ENCODE measurements at regions not wholly inside any gene's neighbourhood (a gene's known extent, or its start where the extent isn't known, plus 50 kb on each side); places are given as distances from the start of the nearest gene placed in this dataset.

DNA sequence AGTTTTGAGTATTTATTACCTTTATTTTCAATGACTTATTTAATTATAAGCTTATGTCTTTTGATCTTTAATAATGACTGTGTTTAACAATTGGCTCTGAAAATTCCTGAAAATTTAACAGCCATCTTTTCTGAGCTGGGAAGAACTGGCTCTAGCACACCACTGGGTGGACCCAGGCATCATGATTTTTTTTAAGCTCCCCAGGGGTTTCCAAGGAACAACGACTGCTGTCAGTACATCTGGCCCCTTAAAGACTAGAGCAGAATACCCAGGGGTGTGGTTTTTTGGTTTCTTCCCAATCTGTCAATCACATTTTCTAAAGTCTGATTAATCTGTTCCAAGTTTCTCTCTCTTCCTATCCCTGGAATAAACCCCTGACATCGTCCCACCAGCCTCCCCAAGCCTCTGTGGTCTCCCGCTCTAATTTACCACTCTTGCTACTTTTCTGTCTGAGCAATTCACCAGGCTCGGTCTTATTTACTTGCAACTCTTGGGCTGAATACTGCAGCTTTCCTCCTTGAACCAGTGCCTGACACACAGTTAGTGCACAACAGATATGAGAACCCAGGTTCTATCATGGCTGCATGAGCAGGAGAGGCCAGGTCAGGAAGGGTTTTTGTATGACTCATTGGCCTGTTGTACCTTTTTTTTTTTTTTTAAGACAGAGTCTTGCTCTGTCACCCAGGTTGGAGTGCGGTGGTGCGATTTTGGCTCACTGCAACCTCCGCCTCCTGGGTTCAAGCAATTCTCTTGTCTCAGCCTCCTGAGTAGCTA lies 321.9 kb downstream of the ZSWIM6 start:
- no peak for DNase-seq (ENCODE audit: low read depth)

- DNase-seq (ENCODE audit: low read depth): no peak
Measured at GRCh38 chr5:61654876-61655275, 322.8 kb downstream of the ZSWIM6 start.

DNA sequence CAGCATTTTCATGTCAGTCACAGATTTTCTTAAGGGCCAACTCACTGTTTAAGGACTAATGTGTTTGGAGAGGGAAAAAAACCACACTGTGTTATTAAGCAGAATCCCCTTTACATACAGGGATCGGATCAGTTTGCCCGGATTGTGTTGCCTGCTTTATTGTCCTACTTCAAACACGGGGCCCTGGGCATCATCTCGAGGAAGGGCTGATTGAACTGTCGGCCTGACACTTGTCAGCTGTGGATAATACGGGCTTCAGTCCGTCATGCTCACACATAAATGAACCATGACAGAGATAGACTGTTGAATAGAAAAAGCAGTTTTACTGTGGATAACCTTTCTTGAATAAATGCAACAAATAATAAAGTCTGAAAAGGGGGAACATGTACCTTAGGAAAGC lies 325.0 kb downstream of the ZSWIM6 start:
- no peak for DNase-seq (ENCODE audit: low read depth)

- no peak for DNase-seq (ENCODE audit: low read depth)
Measured at GRCh38 chr5:61657686-61658085, 325.6 kb downstream of the ZSWIM6 start.

DNA sequence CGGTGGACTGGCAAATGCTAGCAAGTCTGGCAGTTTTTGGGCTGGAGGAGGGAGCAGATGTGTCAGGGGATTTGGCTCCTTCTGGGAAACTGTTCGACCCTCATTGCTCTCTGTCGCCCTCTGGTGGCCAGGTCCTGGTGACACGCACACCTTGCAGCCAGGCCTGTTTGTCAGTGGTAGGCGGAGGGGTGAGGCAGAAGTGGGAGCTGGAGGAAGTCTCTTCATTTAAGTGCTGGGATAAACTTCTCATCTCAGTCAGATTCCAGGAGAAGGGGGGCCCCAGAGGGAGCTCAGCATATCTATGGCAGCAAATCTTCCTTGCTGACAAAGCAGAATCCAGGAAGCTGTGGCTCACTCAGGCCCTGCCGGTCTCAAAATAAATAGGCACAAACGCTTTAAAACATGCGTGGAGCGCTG lies 326.5 kb downstream of the ZSWIM6 start:
- peak; percentile 75 for DNase-seq (ENCODE audit: low read depth)

DNA sequence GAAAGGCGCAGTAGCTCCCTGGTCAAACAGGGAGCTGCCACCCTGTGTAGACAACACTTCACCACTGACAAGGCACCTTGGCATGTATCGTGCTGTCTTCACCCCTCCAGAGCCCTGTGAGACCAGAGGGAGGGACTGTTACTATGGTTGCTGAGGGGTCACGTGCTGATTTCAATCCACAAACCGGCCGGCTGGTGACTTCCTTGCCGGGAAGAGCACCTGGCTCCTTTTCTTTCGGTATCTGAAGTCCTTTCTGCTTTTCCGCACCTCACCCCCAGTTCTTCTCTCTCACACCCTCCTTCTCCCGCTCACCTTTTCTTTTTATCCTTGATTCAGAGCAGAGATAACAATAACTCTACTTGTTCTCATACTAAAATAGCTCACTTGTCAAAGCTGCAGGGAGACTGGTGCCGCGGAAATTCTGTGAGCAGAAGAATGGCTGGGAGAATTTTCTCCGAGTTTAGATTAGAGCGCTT lies 327.2 kb downstream of the ZSWIM6 start:
- no peak for DNase-seq (ENCODE audit: low read depth)

GRCh38 chr5:61662670-61663069 lies 330.6 kb downstream of the ZSWIM6 start:
- no peak for DNase-seq (ENCODE audit: low read depth)

GRCh38 chr5:61666064-61666621 lies 334.1 kb downstream of the ZSWIM6 start:
- no peak for DNase-seq (ENCODE audit: low read depth)

- DNase-seq (ENCODE audit: low read depth): no peak
Measured at GRCh38 chr5:61667525-61668218, 335.6 kb downstream of the ZSWIM6 start.

- no peak for DNase-seq (ENCODE audit: low read depth)
Measured at GRCh38 chr5:61669531-61669930, 337.5 kb downstream of the ZSWIM6 start.

- DNase-seq (ENCODE audit: low read depth): no peak
Measured at GRCh38 chr5:61670941-61671340, 338.9 kb downstream of the ZSWIM6 start.

GRCh38 chr5:61673007-61673735 lies 341.1 kb downstream of the ZSWIM6 start:
- DNase-seq (ENCODE audit: low read depth): no peak

GRCh38 chr5:61674378-61674777 lies 342.3 kb downstream of the ZSWIM6 start:
- DNase-seq (ENCODE audit: low read depth): no peak

DNA sequence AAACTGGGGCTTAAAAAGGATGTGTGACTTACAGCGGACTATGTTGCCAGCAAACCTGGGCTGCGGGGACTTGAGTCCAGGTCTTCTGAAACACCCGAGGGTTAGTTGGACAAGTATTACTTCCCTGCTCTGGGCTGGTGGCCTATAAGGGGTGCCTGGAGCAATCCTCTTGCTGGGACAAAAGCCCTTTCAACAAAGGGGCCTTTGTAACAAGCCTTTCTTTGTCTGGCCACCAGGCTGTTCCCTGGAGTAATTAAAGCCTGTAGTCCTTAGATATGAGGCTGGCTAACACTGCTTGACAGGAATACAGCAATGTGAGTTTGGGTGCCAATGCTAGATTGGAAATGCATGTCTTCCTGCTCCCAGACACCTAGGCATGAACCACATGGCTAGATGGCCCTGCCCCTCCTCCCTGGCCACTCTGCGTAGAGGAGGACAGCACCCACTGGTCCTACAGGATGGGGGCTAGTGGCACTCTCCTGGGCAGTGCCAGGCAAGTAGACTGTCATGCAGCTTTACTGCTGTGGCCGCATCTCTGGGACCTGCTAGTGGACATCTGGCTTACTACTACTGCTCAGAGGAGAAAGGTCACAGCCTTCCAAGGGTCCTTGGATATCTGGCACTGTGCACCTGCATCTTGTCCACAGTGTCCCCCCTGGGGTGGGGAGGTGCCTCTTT lies 343.1 kb downstream of the ZSWIM6 start:
- no peak for DNase-seq (ENCODE audit: low read depth)

- DNase-seq (ENCODE audit: low read depth): no peak
Measured at GRCh38 chr5:61677220-61677619, 345.2 kb downstream of the ZSWIM6 start.

DNA sequence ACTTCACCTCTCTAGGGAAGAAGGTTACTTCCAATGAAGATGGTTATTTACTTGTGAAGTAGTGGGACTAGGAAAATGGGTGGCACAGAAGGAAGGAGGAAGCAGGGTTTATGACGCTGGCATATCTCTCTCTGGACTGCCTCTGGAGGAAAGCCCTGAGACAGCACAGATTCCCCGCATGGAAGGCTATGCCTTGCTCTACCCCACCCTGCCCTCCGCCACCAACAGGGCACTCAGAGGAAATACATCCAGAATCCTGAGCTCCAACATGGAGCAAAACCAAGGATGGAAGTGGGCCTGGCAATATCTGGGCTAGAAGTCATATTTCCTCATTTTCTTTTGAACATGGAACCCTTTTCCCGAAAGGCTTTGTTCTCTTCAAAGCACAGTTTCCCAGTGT lies 346.9 kb downstream of the ZSWIM6 start:
- DNase-seq (ENCODE audit: low read depth): no peak

- DNase-seq (ENCODE audit: low read depth): no peak
Measured at GRCh38 chr5:61679562-61679961, 347.5 kb downstream of the ZSWIM6 start.

DNA sequence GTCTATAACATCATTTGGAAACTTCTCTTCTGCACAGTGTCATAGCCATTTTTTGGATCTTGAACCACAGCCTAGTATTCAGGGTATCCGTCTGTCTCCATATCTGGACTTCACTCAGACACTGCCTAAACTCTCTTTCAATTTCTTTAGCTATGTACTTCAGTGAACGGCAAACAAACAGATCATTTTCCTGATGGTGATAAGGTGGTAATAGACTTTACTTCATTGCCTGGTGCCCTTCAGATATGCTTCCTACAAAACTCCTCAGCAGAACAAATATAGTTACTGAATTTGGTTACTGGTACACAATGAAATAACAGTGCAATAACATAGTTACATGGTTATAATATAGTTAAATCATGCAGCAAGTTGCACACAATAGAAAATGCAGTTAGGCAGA lies 348.2 kb downstream of the ZSWIM6 start:
- no peak for DNase-seq (ENCODE audit: low read depth)

GRCh38 chr5:61683148-61683547 lies 351.1 kb downstream of the ZSWIM6 start:
- DNase-seq (ENCODE audit: low read depth): no peak

- no peak for DNase-seq (ENCODE audit: low read depth)
Measured at GRCh38 chr5:61683926-61684325, 351.9 kb downstream of the ZSWIM6 start.

GRCh38 chr5:61686491-61687257 lies 354.6 kb downstream of the ZSWIM6 start:
- DNase-seq (ENCODE audit: low read depth): no peak
